ENCODE measurements at regions not wholly inside any gene's neighbourhood (a gene's known extent, or its start where the extent isn't known, plus 50 kb on each side); places are given as distances from the start of the nearest gene placed in this dataset.
A peak's percentile ranks its signal among the peaks of the same experiment; 100 is the strongest.

DNA sequence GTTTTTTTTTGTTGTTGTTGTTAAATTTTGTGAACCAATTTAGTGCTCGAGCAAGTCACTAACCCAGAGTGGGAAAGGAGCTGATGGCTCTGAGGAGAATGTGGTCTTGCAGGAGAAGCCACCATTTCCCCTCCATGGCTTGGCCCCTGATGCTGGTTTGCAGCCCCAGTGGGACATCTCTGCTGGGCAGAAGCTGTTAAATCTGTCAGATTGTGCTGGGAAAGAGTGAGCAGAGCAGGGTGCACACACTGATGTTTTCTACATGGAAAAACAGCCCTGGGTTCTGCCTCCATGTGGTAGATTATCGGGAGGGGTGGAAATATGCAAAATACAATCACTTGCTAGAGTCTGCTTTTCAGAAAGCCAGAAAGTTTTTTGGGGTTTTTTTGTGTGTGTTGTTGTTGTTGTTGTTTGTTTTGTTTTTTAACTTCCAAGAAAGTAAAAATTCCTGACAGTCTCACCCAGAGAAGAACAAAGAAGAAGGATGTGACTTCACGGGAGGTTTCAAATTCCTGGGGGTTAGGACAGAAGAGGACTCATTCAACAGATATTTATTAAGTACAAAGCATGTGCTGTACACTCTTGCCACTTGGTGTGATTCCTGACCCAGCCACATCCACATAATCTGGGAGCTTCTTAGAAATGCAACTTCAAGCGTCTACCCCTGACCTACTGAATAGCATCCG lies 133.7 kb downstream of the FOXB1 start:
- ATAC-seq (ENCODE audit: low read depth) (peak; percentile 96), DNase-seq (ENCODE audit: low spot score) (no peak)
- Histone ChIP-seq H3K27me3 (ENCODE audit: insufficient read depth, poor library complexity, severe bottlenecking) (no peaks in the 10 kb centered on the region), H3K36me3 (ENCODE audit: low read depth) (no peaks in the 10 kb centered on the region), H3K9me3 (ENCODE audit: severe bottlenecking) (no peaks in the 10 kb centered on the region), H3K4me3 (ENCODE audit: severe bottlenecking) (no peak overlapping the region), H3K4me1 (ENCODE audit: insufficient read depth, poor library complexity, severe bottlenecking) (peaks cover 10% of the 10 kb centered on the region), H3K27ac (ENCODE audit: poor library complexity, severe bottlenecking) (peak overlapping the region; percentile 15)
- TF ChIP-seq, protein P1, sequence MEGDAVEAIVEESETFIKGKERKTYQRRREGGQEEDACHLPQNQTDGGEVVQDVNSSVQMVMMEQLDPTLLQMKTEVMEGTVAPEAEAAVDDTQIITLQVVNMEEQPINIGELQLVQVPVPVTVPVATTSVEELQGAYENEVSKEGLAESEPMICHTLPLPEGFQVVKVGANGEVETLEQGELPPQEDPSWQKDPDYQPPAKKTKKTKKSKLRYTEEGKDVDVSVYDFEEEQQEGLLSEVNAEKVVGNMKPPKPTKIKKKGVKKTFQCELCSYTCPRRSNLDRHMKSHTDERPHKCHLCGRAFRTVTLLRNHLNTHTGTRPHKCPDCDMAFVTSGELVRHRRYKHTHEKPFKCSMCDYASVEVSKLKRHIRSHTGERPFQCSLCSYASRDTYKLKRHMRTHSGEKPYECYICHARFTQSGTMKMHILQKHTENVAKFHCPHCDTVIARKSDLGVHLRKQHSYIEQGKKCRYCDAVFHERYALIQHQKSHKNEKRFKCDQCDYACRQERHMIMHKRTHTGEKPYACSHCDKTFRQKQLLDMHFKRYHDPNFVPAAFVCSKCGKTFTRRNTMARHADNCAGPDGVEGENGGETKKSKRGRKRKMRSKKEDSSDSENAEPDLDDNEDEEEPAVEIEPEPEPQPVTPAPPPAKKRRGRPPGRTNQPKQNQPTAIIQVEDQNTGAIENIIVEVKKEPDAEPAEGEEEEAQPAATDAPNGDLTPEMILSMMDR (IDR thresholded peaks at IDR 0.05; ENCODE audit: poor library complexity, severe bottlenecking), result no peak

DNA sequence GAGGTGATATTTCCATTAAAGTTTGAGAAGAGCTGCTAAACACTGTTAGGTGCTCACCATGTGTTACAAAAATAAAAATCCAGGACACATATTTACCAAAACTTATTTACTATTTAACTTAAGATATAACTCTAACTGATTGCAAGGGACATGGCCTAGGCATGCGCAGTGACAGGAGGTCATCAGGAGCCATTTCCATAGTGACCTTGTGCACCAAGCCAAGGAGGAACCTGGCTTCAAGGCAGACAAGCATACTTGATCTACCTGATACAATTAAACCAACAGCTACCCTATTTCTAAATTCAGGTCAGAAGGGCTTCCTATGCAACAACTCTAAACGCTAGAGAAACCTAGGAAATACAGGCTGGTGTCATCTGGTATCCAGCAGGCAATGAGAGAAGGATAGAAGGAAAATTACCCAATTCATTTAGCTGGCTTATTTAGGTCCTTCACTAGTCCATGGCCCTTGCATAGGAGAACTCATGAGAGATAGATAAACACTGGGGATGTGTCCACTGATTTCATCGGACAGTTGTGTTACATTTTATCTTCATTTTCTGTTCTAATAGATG lies 134.4 kb downstream of the FOXB1 start:
- Histone ChIP-seq H3K9me3 (ENCODE audit: severe bottlenecking) (no peaks in the 10 kb centered on the region), H3K4me1 (ENCODE audit: insufficient read depth, poor library complexity, severe bottlenecking) (peaks cover 10% of the 10 kb centered on the region), H3K27me3 (ENCODE audit: insufficient read depth, poor library complexity, severe bottlenecking) (no peaks in the 10 kb centered on the region), H3K36me3 (ENCODE audit: low read depth) (no peaks in the 10 kb centered on the region), H3K27ac (ENCODE audit: poor library complexity, severe bottlenecking) (peak overlapping the region; percentile 15), H3K4me3 (ENCODE audit: severe bottlenecking) (no peak overlapping the region)
- DNase-seq (ENCODE audit: low spot score) (no peak), ATAC-seq (ENCODE audit: low read depth) (no peak)
- TF ChIP-seq, protein P1 (IDR thresholded peaks at IDR 0.05; ENCODE audit: poor library complexity, severe bottlenecking), result no peak

DNA sequence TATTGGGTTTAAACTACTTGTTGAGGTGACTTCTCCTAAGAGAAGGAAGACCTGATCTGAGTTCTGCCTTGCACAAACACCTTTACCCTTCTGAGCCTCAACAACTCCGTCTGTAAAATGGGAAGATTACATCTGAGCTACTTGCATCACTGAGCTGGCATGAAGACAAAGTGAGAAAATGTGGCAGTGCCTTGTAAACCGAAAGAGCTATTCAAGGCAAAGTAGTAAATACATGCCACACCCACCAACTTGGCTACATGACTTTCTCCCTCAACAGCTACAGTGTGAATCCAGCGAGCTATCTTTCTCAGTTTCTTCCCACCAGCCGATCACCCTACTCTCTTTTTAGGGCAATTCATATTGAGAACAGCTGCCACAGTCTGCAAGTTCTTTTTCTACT lies 148.3 kb downstream of the FOXB1 start:
- no peaks in the 10 kb centered on the region for H3K36me3 ChIP-seq (ENCODE audit: low read depth)
- ATAC-seq (ENCODE audit: low read depth) (no peak), DNase-seq (ENCODE audit: low spot score) (no peak)
- TF ChIP-seq, protein P1 (IDR thresholded peaks at IDR 0.05; ENCODE audit: poor library complexity, severe bottlenecking), result no peak
- H3K27me3 ChIP-seq (ENCODE audit: insufficient read depth, poor library complexity, severe bottlenecking), result no peaks in the 10 kb centered on the region
- no peak overlapping the region for H3K4me3 ChIP-seq (ENCODE audit: severe bottlenecking)
- no peaks in the 10 kb centered on the region for H3K9me3 ChIP-seq (ENCODE audit: severe bottlenecking)
- peaks cover 8% of the 10 kb centered on the region for H3K4me1 ChIP-seq (ENCODE audit: insufficient read depth, poor library complexity, severe bottlenecking)
- no peak overlapping the region for H3K27ac ChIP-seq (ENCODE audit: poor library complexity, severe bottlenecking)

DNA sequence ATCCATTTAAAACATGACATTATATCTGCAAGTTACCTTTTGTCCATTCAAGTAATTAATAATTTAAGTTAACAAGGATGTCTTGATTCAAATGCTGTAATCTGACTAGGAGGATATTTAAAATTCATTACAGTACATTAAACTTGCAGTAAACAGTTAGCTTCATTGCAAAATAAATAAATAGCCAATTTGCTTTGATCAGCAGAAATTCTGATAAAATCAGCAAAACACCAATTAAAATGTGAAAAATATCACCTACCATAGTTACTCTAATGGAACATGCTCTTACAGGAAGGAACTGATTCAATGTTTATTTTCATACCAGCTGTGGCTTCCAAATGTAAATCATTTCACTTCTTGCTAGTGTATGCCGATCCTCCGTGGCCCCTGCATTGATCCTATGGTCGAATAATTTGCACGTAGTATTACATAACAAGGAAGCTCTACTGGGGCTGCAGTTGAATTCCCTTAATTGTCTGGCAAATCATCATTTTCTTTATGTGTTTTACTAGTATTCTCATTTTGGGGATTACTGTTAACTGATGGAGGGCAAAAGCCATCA lies 150.7 kb downstream of the FOXB1 start:
- Histone ChIP-seq H3K4me1 (ENCODE audit: insufficient read depth, poor library complexity, severe bottlenecking) (peaks cover 8% of the 10 kb centered on the region), H3K27ac (ENCODE audit: poor library complexity, severe bottlenecking) (no peak overlapping the region), H3K4me3 (ENCODE audit: severe bottlenecking) (no peak overlapping the region), H3K27me3 (ENCODE audit: insufficient read depth, poor library complexity, severe bottlenecking) (no peaks in the 10 kb centered on the region), H3K9me3 (ENCODE audit: severe bottlenecking) (no peaks in the 10 kb centered on the region), H3K36me3 (ENCODE audit: low read depth) (no peaks in the 10 kb centered on the region)
- TF ChIP-seq, protein P1 (IDR thresholded peaks at IDR 0.05; ENCODE audit: poor library complexity, severe bottlenecking), result no peak
- ATAC-seq (ENCODE audit: low read depth), result no peak
- DNase-seq (ENCODE audit: low spot score), result no peak

DNA sequence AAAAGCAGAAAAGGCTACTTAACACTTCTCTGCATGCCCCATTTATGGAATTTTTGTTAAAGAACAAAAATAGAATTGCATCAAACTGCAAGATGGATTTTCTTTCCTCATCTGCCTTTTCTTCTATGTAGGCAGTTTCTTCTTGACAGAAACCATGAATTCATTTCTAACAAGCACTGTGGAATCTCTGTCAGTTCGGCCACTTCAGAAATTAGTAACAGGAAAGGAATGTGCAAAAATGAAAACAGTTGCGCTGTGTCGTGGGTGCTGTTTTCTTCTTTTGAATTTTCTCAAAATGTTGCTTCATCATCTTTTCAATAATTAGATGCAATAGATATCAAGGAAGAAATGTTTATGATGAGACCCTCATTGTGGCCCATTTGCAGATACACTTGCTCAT lies 151.6 kb downstream of the FOXB1 start:
- H3K4me3 ChIP-seq (ENCODE audit: severe bottlenecking), result no peak overlapping the region
- TF ChIP-seq, protein P1 (IDR thresholded peaks at IDR 0.05; ENCODE audit: poor library complexity, severe bottlenecking), result no peak
- no peaks in the 10 kb centered on the region for H3K36me3 ChIP-seq (ENCODE audit: low read depth)
- DNase-seq (ENCODE audit: low spot score), result no peak
- no peak overlapping the region for H3K27ac ChIP-seq (ENCODE audit: poor library complexity, severe bottlenecking)
- no peaks in the 10 kb centered on the region for H3K9me3 ChIP-seq (ENCODE audit: severe bottlenecking)
- ATAC-seq (ENCODE audit: low read depth), result peak; percentile 67
- H3K27me3 ChIP-seq (ENCODE audit: insufficient read depth, poor library complexity, severe bottlenecking), result no peaks in the 10 kb centered on the region
- H3K4me1 ChIP-seq (ENCODE audit: insufficient read depth, poor library complexity, severe bottlenecking), result peaks cover 8% of the 10 kb centered on the region
